Left hindlimb (tissue), 1 donor: ENCODE measurements at regions not wholly inside any gene's neighbourhood (a gene's known extent, or its start where the extent isn't known, plus 50 kb on each side); places are given as distances from the start of the nearest gene placed in this dataset.

Source experiments
- DNase-seq: peaks from one replicate; pipeline ENCODE4 v3.0.0-alpha.2; 2018

- DNase-seq, result no peak
These were observed 222.4 kb upstream of the CNTN5 start for GRCh38 chr11:98798333-98798732.

DNA sequence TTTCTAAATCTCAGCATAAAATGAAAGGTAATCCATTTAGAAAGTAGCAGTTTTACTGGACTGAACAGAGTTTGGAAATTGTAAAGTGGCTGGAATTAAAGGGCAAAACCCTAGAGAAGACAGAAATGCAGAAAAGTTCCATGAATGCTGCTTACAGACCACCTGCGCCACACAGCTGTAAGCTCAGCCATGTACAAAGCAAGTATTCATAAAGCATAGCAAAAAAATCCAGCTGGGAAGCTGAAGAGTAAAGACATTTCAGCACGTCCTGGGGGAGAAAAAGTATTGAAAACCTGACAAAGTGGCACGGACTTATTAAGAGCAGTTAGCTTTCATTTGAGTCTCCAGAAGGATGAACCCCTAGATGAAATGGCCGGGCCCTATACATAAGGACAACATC is 220.1 kb upstream of the CNTN5 start:
- no peak for DNase-seq

GRCh38 chr11:98828986-98829708 is 191.6 kb upstream of the CNTN5 start:
- DNase-seq, result no peak

- DNase-seq, result no peak
These were observed 190.8 kb upstream of the CNTN5 start for GRCh38 chr11:98829971-98830370.

DNA sequence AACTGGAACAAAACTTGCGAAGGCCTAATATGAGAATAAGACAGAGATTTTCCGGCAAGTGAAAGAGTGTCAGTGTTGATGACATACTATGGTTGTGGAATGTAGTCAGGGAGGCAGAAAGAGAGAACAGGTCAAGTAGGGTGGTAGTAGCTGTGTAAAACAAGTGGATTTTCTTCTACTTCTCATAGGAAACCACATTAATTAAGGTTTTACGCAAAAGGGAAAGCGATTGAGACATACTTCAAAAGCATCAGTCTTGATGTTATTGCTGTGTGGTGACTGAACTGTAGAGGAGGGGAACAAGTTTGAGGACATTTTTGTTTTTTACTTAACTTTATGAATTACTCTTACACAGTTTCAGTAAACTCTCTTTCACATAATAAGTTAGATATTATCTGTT is 186.0 kb upstream of the CNTN5 start:
- DNase-seq, result no peak

DNA sequence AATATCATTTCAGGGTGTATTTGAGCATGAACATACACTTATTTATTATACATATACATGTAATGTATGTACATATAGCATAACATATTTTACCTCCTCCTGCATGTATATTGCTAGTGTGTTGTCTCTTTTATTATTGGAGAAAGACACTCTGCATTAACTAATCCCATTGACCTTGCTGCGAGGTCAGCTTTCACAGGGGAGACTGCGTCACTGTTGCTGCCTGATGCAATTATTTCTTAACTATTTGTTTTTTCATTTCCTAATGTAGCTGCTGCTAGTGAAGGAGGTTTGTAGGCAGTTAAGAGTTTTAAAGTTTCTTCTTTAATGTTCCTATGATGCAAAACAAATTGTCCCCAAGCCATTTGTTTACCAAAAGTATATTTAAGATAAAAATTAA is 185.4 kb upstream of the CNTN5 start:
- DNase-seq, result no peak

GRCh38 chr11:98836156-98836555 is 184.6 kb upstream of the CNTN5 start:
- DNase-seq, result no peak

- DNase-seq, result no peak
These were observed 178.6 kb upstream of the CNTN5 start for GRCh38 chr11:98842187-98842586.

DNA sequence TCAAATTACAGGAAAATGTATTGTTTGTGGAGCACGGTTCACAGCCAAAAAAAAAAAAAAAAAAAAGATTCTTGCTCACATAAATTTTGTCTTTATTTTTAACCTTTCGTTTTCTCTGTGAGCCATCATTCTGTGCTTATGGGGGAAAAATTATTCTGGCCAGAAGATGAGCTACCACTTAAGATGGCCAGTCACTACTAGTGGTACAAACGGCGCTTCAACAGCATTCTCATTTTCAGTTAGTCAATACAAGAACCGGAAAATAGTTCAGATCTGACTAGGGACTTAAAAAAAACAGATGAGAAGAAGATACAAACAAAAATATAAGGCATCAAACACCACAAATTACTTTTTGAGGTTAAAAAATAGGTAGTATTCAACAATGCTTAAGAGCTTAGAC is 158.6 kb upstream of the CNTN5 start:
- DNase-seq, result no peak

GRCh38 chr11:98871690-98872089 is 149.1 kb upstream of the CNTN5 start:
- DNase-seq, result no peak

GRCh38 chr11:98874050-98874449 is 146.7 kb upstream of the CNTN5 start:
- no peak for DNase-seq

DNA sequence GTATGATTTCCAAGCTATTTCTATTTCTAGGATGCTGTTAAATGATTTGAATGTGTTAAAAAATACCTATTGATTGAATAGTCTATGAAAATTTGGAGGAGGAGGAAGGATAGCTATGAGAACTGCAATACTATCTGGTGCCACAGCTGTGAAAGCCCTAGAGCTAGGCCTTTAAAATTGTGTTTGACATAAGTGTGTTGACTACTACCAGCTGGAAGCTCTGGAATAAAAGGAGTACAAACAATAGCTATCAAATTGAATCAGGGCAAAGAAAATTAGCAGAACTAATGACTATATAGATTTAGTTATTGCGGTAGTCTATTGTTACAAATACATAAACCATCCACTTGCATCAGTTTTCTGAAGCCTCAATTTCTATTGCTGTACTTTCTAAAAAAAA is 124.8 kb upstream of the CNTN5 start:
- no peak for DNase-seq

DNA sequence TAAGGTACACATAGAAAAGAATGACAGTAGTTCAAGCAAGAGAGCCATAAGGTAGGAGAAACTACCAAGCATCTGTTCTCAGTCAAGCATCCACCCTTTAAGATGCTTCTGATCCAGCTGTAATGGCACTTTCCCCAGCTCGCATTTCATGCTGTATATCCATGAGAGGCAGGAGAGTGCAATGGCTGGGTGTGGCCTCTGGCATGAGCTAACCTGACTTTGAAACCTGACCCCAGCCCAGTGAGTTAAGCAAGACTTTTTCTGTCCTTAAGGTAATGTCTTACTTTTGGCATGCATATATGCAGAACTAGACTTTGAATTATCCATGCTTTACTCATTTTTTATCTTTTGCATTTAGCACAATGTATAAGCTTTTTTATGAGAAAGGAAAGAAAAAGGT is 79.8 kb upstream of the CNTN5 start:
- no peak for DNase-seq

DNA sequence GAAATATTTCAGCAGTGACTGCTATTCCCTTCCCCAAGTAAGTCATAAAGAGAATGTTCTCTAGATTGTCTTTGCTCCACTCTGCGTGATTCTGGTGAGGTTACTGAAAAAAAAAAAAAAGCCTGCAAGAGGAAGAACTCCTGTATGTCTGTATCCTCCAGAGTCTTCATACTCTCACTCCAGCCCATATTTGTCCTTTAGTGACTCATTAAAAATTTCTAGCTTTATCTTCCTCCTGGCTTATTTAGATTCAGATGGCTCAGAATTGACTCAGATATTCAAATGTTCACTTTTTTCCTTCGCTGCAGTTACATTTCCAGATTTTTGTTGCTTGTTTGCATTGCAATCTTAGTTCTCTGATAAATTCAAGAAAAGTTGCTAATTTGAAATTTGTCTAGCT is 76.3 kb upstream of the CNTN5 start:
- DNase-seq, result no peak

DNA sequence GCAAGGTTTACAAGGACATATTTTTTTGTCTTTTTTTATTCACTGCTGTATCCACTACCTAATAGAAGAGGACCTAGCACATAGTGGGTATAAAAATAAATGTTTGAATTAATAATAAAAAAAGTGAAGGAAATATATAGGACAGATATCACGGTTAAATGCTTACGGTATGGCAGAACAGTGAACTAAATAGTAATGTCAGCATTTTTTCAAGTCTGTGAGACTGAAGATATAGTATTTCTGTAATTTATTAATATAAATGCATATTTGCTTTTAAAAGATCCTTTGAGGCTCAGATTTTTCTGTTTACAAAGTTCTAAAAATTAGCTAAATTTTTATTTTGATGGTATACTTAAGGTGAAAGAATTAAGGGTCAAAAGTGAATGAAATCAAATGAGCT is 68.6 kb upstream of the CNTN5 start:
- no peak for DNase-seq

DNA sequence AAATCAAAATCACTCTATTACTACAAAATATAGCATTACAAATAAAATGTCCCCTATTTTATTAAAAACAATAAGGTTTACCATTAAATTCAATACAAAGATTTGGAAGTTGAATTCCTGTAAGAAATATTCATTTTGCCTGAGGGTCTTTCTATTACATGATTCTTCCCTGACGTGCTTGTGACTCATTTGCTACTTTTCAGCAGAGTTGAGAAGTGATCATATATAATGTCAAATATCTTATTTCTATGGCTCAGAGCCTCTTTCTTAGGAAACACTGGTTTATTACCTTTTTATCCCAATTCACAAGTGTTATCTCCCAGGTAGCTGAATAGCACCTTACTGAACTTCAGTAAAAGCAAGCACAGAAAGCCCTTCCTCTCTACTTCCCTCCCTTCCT is 65.2 kb upstream of the CNTN5 start:
- DNase-seq, result no peak

DNA sequence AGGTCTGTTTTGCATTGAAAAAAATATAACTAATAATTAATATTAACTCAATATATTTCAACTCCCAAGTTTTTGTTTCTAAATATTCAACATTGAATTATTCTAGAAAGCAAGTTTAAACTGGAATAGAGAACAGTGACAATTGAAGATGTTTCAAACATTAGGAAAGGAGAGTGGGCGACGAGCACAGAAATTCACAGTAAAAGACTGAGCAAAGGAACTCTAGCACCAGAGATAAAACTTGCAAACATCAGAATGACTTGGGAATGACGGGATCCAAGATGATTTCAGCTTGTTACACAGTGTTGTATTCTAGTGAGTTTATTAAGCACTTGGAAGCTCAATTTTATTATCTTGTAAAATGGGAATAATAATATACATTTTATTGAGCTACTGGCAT is 56.6 kb upstream of the CNTN5 start:
- DNase-seq, result no peak

- DNase-seq, result no peak
These were observed 55.4 kb upstream of the CNTN5 start for GRCh38 chr11:98965358-98965757.

DNA sequence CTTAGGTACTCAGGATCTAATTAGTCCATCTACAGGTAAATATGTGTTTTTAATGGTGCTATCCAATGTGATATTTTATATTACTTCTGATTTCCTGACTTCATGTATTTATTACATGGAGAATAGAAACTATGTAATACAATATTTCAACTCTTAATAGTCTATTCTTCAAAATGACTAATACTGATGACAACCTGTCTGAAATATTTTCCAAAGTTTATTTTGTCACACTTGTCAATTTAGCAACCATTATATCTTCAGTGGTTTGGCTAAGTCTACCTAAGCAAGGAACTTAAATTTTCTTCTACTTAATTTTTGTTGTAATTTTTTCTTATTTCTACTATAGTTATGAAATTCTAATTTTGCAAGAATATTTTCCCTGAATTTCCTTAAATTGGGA is 55.0 kb upstream of the CNTN5 start:
- DNase-seq, result no peak

GRCh38 chr11:98967005-98967404 is 53.7 kb upstream of the CNTN5 start:
- no peak for DNase-seq
